Activated naive CD8-positive, alpha-beta T cell treated with anti-CD3 and anti-CD28 coated beads, Interleukin-2, amount 50 U/mL, for 24 hours (primary cell): ENCODE measurements at regions not wholly inside any gene's neighbourhood (a gene's known extent, or its start where the extent isn't known, plus 50 kb on each side); places are given as distances from the start of the nearest gene placed in this dataset.

ENCODE experiments used
- ATAC-seq: fragments of 150-1000 bp; cut with Tn5 transposase; one replicate; pipeline ENCODE4 v1.10.0; 2021
- DNase-seq: peaks from one replicate; pipeline ENCODE4 v3.0.0; 2021
- H3K27ac Mint-ChIP-seq: one replicate; pipeline ENCODE4 v1.8.0; 2021; ENCODE audit warnings: mild to moderate bottlenecking, mixed read lengths
- H3K27me3 Mint-ChIP-seq: one replicate; pipeline ENCODE4 v1.8.0; 2021; ENCODE audit warnings: mixed read lengths
- H3K36me3 Mint-ChIP-seq: one replicate; pipeline ENCODE4 v1.8.0; 2021; ENCODE audit warnings: low read depth, mixed read lengths
- H3K4me1 Mint-ChIP-seq: one replicate; pipeline ENCODE4 v1.8.0; 2021; ENCODE audit warnings: mixed read lengths
- H3K4me3 Mint-ChIP-seq: one replicate; pipeline ENCODE4 v1.8.0; 2021; ENCODE audit warnings: mild to moderate bottlenecking, moderate library complexity, mixed read lengths
- H3K9me3 Mint-ChIP-seq: one replicate; pipeline ENCODE4 v1.8.0; 2021; ENCODE audit warnings: mixed read lengths

DNA sequence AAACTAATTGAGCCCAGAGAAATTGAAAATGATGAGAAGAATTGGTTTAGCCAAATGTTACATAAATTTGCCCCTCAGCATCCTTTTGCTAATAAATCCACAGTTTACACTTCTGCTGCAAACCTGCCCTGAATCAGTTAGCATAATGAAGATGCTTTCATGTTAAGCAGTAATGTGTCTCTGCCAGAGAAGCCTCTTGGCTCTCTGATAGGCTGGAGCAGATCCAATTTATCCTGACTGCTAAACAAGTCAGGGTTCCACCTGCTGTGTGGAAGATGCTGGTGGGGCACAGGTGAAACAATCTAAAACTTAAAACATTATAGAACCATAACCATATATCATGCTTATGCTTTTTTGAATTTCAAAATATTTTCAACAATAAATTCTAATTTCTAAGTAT is 946.8 kb downstream of the OTOL1 start:
- no peaks in the 10 kb centered on the region for H3K4me1 Mint-ChIP-seq
- no peak for ATAC-seq
- H3K4me3 Mint-ChIP-seq = no peak overlapping the region
- no peak for DNase-seq
- no peaks in the 10 kb centered on the region for H3K27me3 Mint-ChIP-seq
- no peak overlapping the region for H3K27ac Mint-ChIP-seq
- H3K36me3 Mint-ChIP-seq = no peaks in the 10 kb centered on the region
- peaks cover 4% of the 10 kb centered on the region for H3K9me3 Mint-ChIP-seq

DNA sequence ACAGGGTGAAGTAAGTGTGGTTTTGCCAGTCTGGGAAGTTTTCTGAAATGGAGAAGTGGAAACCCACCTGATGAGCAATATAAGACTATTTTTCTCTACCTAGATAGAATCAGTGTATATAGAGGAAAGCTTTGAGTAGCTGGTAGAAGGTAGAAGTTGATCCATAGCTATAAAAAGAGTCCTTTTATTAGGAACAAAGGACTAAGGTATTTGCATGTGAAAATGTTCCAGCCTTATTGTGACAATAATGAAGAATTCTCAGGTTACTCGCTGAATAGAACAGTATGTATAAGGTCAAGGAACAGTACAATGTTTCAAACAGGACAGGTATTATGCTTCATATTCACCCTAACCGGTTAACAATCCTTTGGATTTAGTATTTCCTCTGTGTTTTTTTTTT is 972.2 kb downstream of the OTOL1 start:
- H3K4me1 Mint-ChIP-seq = no peaks in the 10 kb centered on the region
- H3K9me3 Mint-ChIP-seq = peaks cover 5% of the 10 kb centered on the region
- ATAC-seq = no peak
- H3K27ac Mint-ChIP-seq = no peak overlapping the region
- no peak for DNase-seq
- no peak overlapping the region for H3K4me3 Mint-ChIP-seq
- H3K36me3 Mint-ChIP-seq = no peaks in the 10 kb centered on the region
- H3K27me3 Mint-ChIP-seq = no peaks in the 10 kb centered on the region

DNA sequence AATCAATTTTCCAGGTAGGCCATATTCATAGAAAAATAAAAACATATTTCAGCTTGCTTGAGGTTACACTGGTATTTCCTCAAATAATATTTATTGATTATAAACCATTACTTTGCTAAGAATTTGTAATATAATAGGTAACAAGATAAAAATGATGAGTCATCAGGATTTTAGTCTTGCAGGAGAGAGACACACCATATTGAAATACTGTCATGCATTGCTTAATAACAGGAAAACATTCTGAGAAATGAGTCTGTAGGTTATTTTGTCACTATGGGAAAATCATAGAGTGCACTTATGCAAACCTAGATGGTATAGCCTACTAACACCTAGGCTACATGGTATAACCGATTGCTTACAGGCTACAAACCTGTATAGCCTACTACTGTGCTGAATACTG is 990.5 kb downstream of the OTOL1 start:
- H3K27ac Mint-ChIP-seq = no peak overlapping the region
- H3K27me3 Mint-ChIP-seq = no peaks in the 10 kb centered on the region
- no peak overlapping the region for H3K4me3 Mint-ChIP-seq
- peaks cover 12% of the 10 kb centered on the region for H3K9me3 Mint-ChIP-seq
- H3K4me1 Mint-ChIP-seq = no peaks in the 10 kb centered on the region
- DNase-seq (no peak), ATAC-seq (no peak)
- H3K36me3 Mint-ChIP-seq = no peaks in the 10 kb centered on the region

DNA sequence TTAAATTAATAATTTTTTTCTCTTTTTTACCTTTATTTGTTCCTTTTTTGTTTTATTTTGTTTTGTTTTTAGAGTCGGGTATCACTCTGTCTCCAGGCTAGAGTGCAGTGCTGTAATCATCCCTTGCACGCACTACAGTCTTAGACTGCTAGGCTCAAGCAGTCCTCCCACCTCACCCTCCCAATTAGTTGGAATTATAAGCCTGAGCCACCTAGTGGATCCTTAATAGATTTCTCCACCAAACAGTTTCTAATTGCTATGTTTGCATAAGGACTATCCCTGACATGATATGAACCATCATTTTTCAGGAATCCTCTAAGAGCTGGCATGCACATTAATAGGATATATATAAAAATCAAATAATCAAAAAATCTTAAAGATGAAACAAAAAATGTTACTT is 993.2 kb downstream of the OTOL1 start:
- DNase-seq = no peak
- Mint-ChIP-seq H3K27ac (no peak overlapping the region), H3K36me3 (no peaks in the 10 kb centered on the region), H3K9me3 (peaks cover 6% of the 10 kb centered on the region), H3K27me3 (no peaks in the 10 kb centered on the region), H3K4me3 (no peak overlapping the region), H3K4me1 (no peaks in the 10 kb centered on the region)
- ATAC-seq = no peak

DNA sequence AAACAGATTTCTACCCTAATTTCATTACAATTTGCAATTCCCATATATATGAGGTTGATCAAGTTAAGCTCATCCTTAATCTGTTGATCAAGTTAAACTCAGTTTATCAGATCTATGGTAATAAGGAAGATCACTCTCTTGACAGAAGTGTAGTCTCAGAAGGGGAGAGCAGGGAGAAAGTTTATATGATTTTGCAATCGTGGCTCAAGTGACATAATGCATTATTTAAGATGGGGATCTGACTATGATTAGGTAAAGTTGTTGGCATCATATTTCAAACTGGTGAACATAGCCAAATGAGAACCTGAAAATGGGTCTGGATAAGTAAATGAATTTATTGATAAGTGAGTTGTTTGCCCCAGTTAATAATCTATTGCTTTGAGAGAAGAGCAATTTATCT is 995.3 kb downstream of the OTOL1 start:
- H3K27ac Mint-ChIP-seq = no peak overlapping the region
- no peaks in the 10 kb centered on the region for H3K4me1 Mint-ChIP-seq
- no peak overlapping the region for H3K4me3 Mint-ChIP-seq
- no peak for DNase-seq
- no peaks in the 10 kb centered on the region for H3K27me3 Mint-ChIP-seq
- H3K9me3 Mint-ChIP-seq = peaks cover 3% of the 10 kb centered on the region
- no peaks in the 10 kb centered on the region for H3K36me3 Mint-ChIP-seq
- no peak for ATAC-seq

DNA sequence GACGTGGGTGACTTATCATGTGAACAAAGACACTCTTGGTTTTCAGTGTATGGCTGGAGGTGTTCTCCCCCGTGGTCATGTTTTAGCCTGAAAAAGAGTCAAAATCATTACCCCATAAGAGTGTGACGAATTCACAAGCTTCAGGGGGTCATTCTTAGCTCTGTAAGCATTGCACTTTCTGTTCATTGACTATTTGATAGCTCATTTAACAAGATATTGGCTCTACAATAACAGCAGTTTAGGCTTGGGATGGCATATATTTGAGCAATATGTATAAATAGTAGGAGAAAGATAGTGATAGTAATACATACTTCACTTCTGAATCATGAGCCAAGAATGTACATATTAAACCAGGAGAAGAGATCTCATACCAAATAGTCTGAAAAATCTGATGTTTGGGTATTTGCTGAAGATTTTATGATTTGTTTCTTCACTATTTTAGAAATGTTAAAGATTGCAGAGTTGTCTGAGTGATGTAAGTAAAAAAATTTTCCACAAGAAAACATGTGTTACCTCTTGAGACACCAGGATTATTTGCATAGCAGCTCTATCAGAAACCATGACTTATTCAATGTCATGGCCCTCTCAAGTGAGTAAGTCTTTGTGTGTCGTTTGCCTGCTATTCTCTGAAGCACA is 996.0 kb downstream of the OTOL1 start:
- Mint-ChIP-seq H3K4me3 (no peak overlapping the region), H3K27me3 (no peaks in the 10 kb centered on the region), H3K27ac (no peak overlapping the region), H3K9me3 (peaks cover 3% of the 10 kb centered on the region), H3K36me3 (no peaks in the 10 kb centered on the region), H3K4me1 (no peaks in the 10 kb centered on the region)
- ATAC-seq = no peak
- no peak for DNase-seq

DNA sequence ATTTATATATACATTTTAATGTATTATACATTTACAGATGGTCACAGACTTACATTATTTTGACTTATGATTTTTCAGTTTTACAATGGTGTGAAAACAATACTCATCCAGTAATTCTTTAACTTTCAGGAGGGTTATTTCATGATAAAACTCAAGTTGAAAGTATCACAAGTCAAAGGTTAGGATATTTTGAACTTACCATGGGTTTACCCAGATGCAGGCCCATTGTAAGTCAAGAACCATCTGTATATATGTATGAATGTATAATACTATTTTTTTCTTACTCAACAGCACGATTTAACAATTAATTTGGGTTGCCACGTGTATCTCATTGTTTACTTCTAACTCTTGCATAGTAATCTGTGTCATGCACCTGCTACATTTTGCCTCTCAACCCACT is 1002.0 kb downstream of the OTOL1 start:
- H3K36me3 Mint-ChIP-seq = no peaks in the 10 kb centered on the region
- no peak overlapping the region for H3K4me3 Mint-ChIP-seq
- H3K9me3 Mint-ChIP-seq = peaks cover 9% of the 10 kb centered on the region
- no peaks in the 10 kb centered on the region for H3K27me3 Mint-ChIP-seq
- no peak for DNase-seq
- no peak overlapping the region for H3K27ac Mint-ChIP-seq
- H3K4me1 Mint-ChIP-seq = no peaks in the 10 kb centered on the region
- no peak for ATAC-seq

DNA sequence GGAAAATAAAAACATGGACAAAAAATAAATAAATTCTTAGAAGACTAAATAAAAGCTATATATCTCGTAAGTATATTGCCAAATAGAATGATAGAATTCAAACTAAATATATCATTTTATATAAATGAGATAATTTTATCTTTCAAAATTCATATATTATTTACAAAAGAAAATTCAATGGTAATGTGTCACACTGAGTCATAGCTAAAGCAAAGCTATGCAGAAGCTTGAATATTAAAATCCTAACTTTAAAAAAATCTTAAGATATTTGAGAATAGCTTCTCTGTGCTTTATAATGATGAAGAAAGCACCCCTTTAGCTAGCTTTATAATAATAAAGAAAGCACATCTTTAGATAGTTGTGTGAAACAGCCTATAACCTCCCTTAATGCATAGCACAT is 1010.8 kb downstream of the OTOL1 start:
- DNase-seq (no peak), ATAC-seq (no peak)
- Mint-ChIP-seq H3K27me3 (no peaks in the 10 kb centered on the region), H3K4me3 (no peak overlapping the region), H3K27ac (no peak overlapping the region), H3K9me3 (peaks cover 5% of the 10 kb centered on the region), H3K4me1 (no peaks in the 10 kb centered on the region), H3K36me3 (no peaks in the 10 kb centered on the region)

DNA sequence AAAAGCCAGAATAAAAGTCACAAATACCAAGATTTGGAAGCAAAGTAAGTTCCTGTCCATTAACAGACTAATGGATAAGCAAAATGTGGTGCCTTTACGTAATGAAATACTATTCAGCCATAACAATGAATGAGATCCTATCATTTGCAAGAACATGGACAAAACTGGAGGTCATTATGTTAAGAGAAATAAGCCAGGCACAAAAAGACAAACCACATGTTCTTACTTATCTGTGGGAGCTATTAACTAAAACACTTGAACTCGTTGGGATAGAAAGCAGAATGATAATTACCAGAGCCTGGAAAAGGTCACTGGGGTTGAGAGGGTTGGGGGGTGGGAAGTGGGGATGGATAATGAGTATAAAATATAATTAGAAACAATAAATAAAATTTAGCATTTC is 1015.9 kb downstream of the OTOL1 start:
- no peak for DNase-seq
- Mint-ChIP-seq H3K36me3 (no peaks in the 10 kb centered on the region), H3K4me1 (no peaks in the 10 kb centered on the region), H3K9me3 (peaks cover 8% of the 10 kb centered on the region), H3K27me3 (no peaks in the 10 kb centered on the region), H3K27ac (no peak overlapping the region), H3K4me3 (no peak overlapping the region)
- no peak for ATAC-seq

DNA sequence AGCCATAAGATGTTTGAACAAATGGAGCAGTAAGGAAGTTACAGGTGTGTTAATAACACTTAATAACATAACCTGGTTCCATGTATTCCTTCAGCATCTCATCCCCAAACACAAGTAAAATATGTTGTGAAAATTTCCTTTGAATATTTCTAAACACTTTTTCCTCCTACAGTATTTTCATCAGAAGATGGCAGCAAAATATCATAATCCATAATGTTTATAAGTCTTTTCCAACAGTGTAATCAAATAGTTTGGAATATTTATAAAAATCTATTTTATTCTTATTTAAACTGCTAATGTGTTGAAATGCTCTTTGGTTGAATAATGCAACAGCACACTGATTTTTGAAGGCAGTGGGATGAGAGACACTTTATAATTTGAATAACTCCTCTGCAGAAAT is 1020.5 kb downstream of the OTOL1 start:
- Mint-ChIP-seq H3K9me3 (peaks cover 12% of the 10 kb centered on the region), H3K36me3 (no peaks in the 10 kb centered on the region), H3K4me1 (no peaks in the 10 kb centered on the region), H3K27ac (no peak overlapping the region), H3K4me3 (no peak overlapping the region), H3K27me3 (no peaks in the 10 kb centered on the region)
- ATAC-seq (no peak), DNase-seq (no peak)

DNA sequence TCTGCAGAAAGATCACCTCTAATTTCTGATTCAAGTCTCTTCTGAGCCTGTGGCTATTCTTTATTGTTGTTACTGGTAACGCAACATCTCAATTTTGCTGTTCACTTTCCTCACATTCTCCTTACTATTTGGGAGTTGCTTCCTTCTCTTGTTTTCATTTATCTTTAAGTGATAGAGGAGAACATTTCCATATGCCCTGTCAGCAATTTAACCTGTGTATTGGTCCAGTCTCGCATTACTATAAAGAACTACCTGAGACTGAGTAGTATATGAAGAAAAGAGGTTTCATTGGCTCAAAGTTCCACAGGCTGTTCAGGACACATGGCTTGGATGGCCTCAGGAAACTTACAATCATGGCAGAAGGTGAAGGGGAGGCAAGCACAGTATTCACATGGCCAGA is 1025.1 kb downstream of the OTOL1 start:
- H3K27ac Mint-ChIP-seq = no peak overlapping the region
- ATAC-seq (no peak), DNase-seq (no peak)
- no peak overlapping the region for H3K4me3 Mint-ChIP-seq
- no peaks in the 10 kb centered on the region for H3K4me1 Mint-ChIP-seq
- H3K9me3 Mint-ChIP-seq = peaks cover 6% of the 10 kb centered on the region
- H3K27me3 Mint-ChIP-seq = no peaks in the 10 kb centered on the region
- H3K36me3 Mint-ChIP-seq = no peaks in the 10 kb centered on the region

DNA sequence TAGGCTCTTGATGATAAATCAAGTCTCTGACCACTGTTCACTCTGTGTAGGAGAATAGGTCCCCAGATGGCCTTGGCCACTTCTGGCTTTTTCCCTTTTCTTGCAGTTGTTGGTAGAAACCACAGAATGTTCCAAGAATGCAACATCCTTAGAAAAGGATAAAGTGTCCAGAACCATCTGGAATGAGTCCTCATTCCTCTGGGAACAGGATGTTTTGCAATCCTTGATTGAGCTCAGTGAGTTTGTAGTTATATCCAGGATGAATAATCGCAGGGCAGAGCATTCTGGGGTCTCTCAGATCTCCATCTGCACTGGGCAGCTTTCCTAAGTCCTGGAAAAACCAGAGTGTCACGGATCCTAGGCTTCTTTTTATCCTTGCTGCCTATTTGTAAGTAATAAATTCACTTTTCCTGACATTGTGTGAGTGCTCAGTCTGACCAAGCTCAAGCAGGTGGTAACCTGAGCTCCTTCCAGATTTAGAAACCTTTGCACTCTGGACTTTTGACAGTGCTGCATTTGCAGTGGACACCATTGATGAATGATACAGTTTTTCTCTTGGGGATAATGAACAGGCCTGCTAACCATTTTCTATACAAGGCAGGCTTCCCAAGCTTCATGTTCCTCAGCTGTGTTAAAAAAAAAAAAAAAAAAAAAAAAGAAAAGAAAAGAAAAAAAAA is 1028.6 kb downstream of the OTOL1 start:
- DNase-seq (no peak), ATAC-seq (no peak)
- Mint-ChIP-seq H3K4me1 (no peaks in the 10 kb centered on the region), H3K27ac (no peak overlapping the region), H3K9me3 (peaks cover 6% of the 10 kb centered on the region), H3K27me3 (no peaks in the 10 kb centered on the region), H3K4me3 (no peak overlapping the region), H3K36me3 (no peaks in the 10 kb centered on the region)

DNA sequence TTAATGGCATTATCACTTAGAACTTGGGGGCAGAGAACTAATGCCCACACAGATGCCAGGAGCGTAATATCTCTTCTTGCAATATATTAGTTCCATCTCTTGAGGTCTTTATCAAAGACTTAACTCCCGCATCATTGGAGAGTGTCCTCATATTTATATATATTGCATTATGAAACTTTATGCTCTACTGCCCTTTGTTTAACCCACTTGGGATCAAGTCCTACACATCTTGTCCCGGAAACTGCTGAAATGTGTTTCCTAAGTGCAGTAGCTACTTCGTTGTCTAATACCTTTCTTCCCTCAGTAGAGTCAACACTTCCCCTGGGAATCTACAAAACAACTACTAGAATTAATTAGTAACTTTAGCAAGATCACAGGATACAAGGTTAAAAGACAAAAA is 1029.2 kb downstream of the OTOL1 start:
- DNase-seq = no peak
- no peaks in the 10 kb centered on the region for H3K4me1 Mint-ChIP-seq
- no peak for ATAC-seq
- no peak overlapping the region for H3K4me3 Mint-ChIP-seq
- no peaks in the 10 kb centered on the region for H3K36me3 Mint-ChIP-seq
- H3K27ac Mint-ChIP-seq = no peak overlapping the region
- H3K27me3 Mint-ChIP-seq = no peaks in the 10 kb centered on the region
- H3K9me3 Mint-ChIP-seq = peaks cover 6% of the 10 kb centered on the region

DNA sequence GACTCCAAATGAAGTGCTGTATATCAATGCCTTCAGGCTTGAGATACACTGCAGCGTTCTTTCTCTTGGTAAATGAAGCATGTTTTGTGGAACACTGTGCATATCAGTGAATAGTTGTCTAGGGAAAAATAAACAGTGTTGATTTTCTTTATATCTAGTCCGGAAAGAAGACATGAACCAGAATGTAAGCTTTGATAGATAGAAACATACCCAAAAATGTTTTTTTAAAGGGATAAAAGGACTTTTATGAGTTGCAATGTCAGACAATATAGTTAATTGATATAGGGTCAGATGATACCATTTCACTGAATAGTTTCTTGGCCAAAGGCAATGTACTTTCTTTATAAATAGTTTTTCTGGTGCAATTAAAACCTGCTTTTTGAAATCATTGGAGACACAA is 1037.8 kb downstream of the OTOL1 start:
- H3K36me3 Mint-ChIP-seq = no peaks in the 10 kb centered on the region
- H3K4me1 Mint-ChIP-seq = no peaks in the 10 kb centered on the region
- H3K27ac Mint-ChIP-seq = no peak overlapping the region
- ATAC-seq (no peak), DNase-seq (no peak)
- H3K27me3 Mint-ChIP-seq = no peaks in the 10 kb centered on the region
- no peak overlapping the region for H3K4me3 Mint-ChIP-seq
- no peaks in the 10 kb centered on the region for H3K9me3 Mint-ChIP-seq

DNA sequence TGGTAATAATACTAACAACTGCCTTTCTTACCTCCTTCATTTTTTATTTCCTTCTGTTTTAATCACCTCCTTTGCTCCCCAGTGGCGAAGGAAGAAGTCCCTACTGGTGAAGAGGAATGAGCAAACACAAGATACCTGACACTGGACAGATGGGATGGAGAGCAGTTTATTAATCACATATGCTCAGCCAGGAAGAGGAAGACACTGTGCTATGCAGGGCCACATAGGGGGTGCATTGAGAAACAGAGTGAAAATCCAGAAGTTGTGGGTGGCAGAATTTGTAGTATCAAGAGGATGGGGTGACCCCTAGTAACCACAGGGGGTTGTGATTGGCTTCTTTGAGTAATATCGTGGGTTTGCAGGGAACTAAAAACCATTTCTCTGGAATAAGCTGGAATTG is 1041.9 kb downstream of the OTOL1 start:
- DNase-seq (no peak), ATAC-seq (no peak)
- H3K4me1 Mint-ChIP-seq = no peaks in the 10 kb centered on the region
- H3K27ac Mint-ChIP-seq = no peak overlapping the region
- no peaks in the 10 kb centered on the region for H3K36me3 Mint-ChIP-seq
- H3K27me3 Mint-ChIP-seq = no peaks in the 10 kb centered on the region
- no peak overlapping the region for H3K4me3 Mint-ChIP-seq
- H3K9me3 Mint-ChIP-seq = peaks cover 3% of the 10 kb centered on the region

DNA sequence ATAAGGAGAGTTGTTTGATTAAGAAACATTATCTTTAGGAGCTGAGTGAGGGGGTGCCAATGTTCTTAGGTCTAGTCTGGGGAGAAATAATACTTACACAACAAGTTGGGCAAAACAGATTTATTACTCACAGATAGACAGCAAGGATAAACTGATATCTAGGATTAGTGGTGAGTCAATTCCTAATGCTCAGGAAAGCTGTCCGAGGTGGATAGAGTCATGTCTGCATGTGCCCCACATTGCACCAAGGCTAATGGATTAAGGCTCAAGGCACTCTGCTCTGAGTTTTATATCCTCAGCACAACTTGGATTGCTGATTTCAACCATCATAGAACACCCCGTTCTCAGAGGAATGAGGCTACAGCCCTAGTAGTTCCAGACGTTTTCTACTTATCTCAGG is 1042.3 kb downstream of the OTOL1 start:
- H3K4me3 Mint-ChIP-seq = no peak overlapping the region
- H3K36me3 Mint-ChIP-seq = no peaks in the 10 kb centered on the region
- H3K9me3 Mint-ChIP-seq = peaks cover 3% of the 10 kb centered on the region
- no peak overlapping the region for H3K27ac Mint-ChIP-seq
- no peaks in the 10 kb centered on the region for H3K27me3 Mint-ChIP-seq
- no peak for DNase-seq
- ATAC-seq = no peak
- no peaks in the 10 kb centered on the region for H3K4me1 Mint-ChIP-seq
